ENCODE measurements at regions not wholly inside any gene's neighbourhood (a gene's known extent, or its start where the extent isn't known, plus 50 kb on each side); places are given as distances from the start of the nearest gene placed in this dataset.

GRCh38 chr2:120840795-120841487, 105.3 kb downstream of the GLI2 start:
- in situ Hi-C loops (cut with MboI; ENCODE audit: low pct_unique_long_range_greater_than_20kb, low sequenced_read_pairs, unreplicated experiment), result no loop called here
- DNase-seq (ENCODE audit: low spot score), result no peak
- TF ChIP-seq CTCF (IDR thresholded peaks at IDR 0.05; ENCODE audit: extremely low read depth, insufficient read depth, missing control alignments), result no peak

- in situ Hi-C loops (cut with MboI; ENCODE audit: low pct_unique_long_range_greater_than_20kb, low sequenced_read_pairs, unreplicated experiment), result no loop called here
- TF ChIP-seq CTCF (IDR thresholded peaks at IDR 0.05; ENCODE audit: extremely low read depth, insufficient read depth, missing control alignments), result no peak
- DNase-seq (ENCODE audit: low spot score), result no peak
Measured at GRCh38 chr2:120842456-120843439, 107.1 kb downstream of the GLI2 start.

GRCh38 chr2:120844070-120844738, 108.5 kb downstream of the GLI2 start:
- in situ Hi-C loops (cut with MboI; ENCODE audit: low pct_unique_long_range_greater_than_20kb, low sequenced_read_pairs, unreplicated experiment), result no loop called here
- no peak for TF ChIP-seq CTCF (IDR thresholded peaks at IDR 0.05; ENCODE audit: extremely low read depth, insufficient read depth, missing control alignments)
- no peak for DNase-seq (ENCODE audit: low spot score)

- in situ Hi-C loops (cut with MboI; ENCODE audit: low pct_unique_long_range_greater_than_20kb, low sequenced_read_pairs, unreplicated experiment), result no loop called here
- no peak for TF ChIP-seq CTCF (IDR thresholded peaks at IDR 0.05; ENCODE audit: extremely low read depth, insufficient read depth, missing control alignments)
- DNase-seq (ENCODE audit: low spot score), result no peak
Measured at GRCh38 chr2:120845277-120845676, 109.6 kb downstream of the GLI2 start.

GRCh38 chr2:120846406-120847095, 110.9 kb downstream of the GLI2 start:
- DNase-seq (ENCODE audit: low spot score), result no peak
- in situ Hi-C loops (cut with MboI; ENCODE audit: low pct_unique_long_range_greater_than_20kb, low sequenced_read_pairs, unreplicated experiment), result no loop called here
- TF ChIP-seq CTCF (IDR thresholded peaks at IDR 0.05; ENCODE audit: extremely low read depth, insufficient read depth, missing control alignments), result no peak
